NCI-H1436 treated with DMSO at 0.1 percent for 48 hours (cell line): ENCODE measurements at regions not wholly inside any gene's neighbourhood (a gene's known extent, or its start where the extent isn't known, plus 50 kb on each side); places are given as distances from the start of the nearest gene placed in this dataset.

Source experiments
- DNase-seq: peaks from one replicate; lab custom pipeline; 2025; lab: John Stamatoyannopoulos, UW

DNA sequence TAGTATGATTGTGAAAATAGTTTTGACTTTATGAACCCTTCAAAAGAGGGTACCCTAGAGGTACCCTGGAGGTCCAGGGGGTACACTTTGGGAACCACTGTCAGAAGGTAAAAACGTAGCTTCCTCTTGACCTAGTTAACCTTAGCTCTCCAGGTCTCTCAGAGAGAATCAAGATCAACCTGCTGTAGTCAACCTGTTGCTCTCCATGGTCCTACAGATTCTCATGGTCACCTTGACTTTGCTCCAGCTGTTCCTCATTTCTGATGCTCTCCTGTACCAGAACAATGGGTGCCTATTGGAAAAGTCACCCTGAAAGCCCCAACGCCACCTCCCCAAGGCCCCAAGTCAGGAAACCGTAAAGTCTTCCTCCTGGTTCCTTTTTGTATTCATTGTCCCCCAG, 294.4 kb upstream of the CDH4 start:
- no peak for DNase-seq

- no peak for DNase-seq
Observed at GRCh38 chr20:60959971-60960370, 292.1 kb upstream of the CDH4 start.

DNA sequence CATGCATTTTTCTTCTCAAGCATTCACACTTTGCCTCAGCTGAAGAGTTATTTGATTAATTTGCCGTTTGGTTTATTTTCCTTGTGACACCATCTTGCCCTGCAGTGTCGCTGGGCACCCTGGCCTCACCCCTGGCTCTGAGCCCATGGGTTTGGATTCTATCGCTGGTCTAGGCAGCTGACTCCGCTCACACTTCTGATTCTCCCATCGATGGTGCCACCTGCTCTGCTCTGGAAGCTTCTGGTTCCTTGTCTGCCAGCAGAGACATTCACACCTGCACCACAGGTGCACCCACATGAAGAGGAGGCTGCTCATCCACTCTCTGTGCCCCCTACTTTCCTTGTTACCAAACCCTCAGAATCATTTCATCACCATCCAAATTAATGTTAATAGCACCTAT, 291.6 kb upstream of the CDH4 start:
- DNase-seq = no peak

GRCh38 chr20:60961551-60961950, 290.5 kb upstream of the CDH4 start:
- no peak for DNase-seq

DNA sequence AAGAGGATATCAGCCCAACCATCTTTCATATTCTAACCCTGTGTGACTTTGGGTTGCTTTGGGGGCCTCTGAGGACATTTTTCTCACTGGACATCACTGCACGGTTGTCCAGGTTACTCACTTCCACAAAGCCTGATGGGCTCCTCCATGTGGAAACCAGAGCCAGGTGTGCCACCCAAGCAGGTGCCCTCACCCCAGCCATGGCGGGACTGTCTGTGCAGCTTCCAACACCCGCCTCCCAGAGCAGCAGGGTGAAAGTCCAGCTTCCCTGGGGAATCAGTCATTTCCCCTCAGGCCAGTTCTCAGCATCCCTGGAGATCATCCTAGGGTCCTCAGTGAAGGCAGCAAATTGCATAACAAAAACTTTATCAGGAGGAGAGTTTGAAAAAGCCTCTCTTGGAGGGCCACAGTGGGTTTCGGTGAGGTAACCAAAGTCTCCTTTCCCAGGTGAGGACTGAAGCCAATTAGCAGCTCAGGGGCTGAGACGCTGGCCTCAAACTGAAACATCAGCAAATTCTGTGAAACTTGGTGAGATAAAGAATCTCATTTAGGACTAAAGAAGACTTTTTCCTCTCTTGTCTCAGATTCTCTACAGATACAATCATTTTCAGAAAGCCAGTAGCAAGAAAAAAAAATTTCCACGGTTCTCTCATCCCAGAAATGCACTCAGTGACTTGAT, 289.6 kb upstream of the CDH4 start:
- DNase-seq = no peak

- no peak for DNase-seq
Observed at GRCh38 chr20:60963146-60963545, 288.9 kb upstream of the CDH4 start.

DNA sequence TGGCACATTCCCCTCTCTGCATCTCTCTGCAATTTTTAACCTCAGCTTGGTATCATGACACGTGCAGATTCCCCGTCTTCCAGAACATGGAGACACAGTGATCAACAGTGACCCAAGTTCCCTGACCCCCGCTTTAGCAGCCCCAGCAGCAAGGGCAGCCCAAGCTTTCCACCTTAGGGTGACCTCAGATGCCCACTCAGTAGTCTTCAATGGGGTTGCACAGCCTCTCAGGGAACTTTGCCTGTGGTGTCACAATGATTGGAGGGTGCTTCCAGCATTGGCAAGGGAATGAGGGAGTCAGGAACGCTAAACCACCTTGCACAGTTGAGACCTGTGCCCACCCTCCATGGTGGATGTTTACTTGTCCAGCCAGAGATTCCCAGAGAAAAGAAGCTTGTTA, 287.1 kb upstream of the CDH4 start:
- no peak for DNase-seq

GRCh38 chr20:60966031-60966430, 286.0 kb upstream of the CDH4 start:
- no peak for DNase-seq

GRCh38 chr20:60966766-60967165, 285.3 kb upstream of the CDH4 start:
- DNase-seq = no peak

GRCh38 chr20:60967431-60968316, 284.4 kb upstream of the CDH4 start:
- DNase-seq = no peak

GRCh38 chr20:60968853-60969720, 283.0 kb upstream of the CDH4 start:
- no peak for DNase-seq

DNA sequence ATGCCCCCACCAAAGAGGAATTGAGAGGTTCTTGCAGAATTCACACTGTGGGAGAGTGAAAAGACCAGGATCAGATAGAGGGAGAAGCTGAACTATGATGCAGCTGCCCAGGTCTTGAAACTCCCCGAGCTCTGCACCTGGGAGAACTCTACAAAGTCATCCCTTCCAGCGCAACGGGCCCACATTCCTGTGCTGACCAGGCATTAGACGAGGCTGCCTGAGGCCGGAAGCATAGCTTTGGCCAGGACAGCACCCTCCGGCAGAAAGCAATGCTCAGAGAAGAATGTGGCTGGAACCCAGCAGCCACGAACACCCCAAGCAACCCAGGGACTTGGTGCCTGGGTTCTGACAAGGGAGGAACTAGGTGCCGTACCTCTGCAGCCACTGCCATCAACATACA, 281.5 kb upstream of the CDH4 start:
- no peak for DNase-seq

DNA sequence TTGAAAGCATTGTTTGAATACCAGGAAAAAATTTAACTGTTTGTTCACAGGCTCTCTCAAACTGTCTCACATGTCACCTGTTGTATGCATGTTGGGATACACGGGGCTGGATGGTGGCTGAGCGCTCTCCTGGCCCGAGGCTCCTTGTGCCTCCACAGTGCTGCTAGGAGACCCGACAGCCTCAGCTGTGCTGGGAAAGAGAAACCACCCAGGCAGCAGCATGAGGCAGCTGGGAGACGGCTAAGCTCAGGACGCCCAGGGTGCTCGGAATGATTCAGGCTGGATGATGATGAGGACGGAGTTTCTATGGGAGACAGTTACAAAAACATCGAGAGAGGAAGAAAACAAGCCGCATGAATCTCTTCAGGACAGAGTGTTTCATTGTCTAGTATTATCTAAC, 278.0 kb upstream of the CDH4 start:
- DNase-seq = no peak

- DNase-seq = no peak
Observed at GRCh38 chr20:60974441-60974945, 277.6 kb upstream of the CDH4 start.

GRCh38 chr20:60976139-60976538, 275.9 kb upstream of the CDH4 start:
- DNase-seq = no peak

DNA sequence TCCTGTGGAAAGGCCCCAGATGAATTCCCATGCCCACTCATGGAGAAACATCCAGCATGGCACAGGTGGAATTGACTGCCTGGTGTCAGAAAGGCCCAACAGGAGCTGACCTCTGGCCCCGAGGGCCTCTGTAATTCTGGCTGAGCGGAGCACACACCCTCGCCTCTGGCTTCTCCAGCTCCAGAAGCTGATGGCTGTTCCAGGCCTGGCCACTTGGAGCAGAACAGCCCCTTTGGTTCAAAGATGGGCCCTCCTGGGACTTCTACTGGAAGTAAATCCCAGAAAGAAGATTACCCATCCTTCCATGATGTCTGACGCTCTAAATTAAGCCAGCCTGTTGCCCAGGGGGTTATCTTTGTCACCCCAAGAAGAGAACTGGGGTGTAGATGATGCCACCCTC, 275.1 kb upstream of the CDH4 start:
- no peak for DNase-seq

DNA sequence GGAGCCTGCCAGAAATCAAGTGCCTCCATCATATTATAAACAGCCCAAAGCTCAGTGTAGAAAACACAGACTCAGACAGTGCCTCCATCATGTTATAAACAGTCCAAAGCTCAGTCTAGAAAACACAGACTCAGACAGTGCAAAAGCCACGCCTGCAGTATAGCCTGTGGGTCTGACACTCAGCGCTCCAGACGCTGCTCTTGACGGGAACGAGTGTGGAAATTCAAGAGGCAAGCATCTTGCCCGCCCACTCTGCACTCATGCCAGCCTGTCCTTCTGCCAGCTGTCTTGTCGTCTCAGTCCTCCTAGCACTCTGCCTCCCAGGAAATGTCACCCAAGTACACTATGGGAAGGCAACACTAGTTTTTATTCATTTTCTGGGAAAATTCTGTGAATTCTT, 274.2 kb upstream of the CDH4 start:
- no peak for DNase-seq

GRCh38 chr20:60984666-60985065, 267.4 kb upstream of the CDH4 start:
- no peak for DNase-seq

DNA sequence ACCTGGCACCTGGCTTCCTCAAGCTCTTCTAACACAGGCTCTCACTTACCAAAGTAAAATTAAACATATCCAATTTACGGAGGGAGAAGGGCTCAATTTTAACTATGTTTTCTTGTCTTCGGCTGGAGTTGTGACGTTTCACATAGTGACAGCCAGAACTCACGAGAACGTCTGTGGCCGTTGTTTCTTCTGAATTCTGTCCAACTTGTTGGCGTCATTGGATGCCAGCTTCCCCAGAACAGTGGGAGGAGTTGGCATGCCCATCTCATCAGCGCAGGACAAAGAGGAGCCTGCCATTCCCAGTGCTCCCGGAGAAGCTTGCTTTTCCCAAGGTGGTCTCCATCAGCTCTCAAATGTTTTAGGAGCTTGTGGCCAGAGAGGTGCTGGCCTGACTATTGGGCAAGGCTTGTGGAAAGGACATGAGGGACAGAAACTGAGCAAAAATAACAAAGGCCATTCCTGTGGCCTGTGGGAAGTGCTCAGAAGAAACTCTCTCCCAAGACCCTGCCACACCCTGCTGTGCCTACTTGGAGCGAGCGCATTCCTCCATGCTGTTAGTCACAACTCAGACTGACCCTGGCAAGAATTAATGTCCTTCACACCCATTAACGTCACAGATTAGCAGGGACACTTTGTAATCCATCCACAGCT, 265.4 kb upstream of the CDH4 start:
- no peak for DNase-seq

- no peak for DNase-seq
Observed at GRCh38 chr20:60990061-60990460, 262.0 kb upstream of the CDH4 start.

DNA sequence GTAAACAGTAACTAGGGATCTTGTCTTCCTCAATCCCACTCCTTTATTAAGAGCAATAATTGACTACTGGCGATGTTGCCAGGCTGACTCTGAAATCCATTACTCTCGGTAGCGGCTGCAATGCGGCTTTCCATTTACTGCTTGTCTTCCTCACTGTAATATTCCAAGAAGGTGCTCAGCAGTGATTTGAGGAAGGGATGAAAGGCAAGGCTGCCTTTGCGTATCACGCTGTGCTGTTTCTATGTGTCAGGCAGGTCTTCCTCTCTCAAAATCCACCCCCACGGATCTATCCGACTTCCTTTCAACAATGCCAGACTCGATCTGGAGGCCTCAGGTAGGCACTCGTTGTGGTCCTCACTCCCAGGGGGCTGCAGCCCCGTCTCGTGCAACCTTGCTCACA, 261.4 kb upstream of the CDH4 start:
- no peak for DNase-seq
